HG03571 (cell line): ENCODE measurements at regions not wholly inside any gene's neighbourhood (a gene's known extent, or its start where the extent isn't known, plus 50 kb on each side); places are given as distances from the start of the nearest gene placed in this dataset.
"Not testable (repeated sequence)": the region's sequence is repeated elsewhere in the genome, so short reads cannot be mapped to it uniquely, and the experiment has no call there.

Experiments
- ATAC-seq: cut with Tn5 transposase; IDR thresholded peaks from one replicate; pipeline ENCODE4 v1.9.1; 2021; ENCODE audit not compliant: unreplicated experiment

GRCh38 chr12:92987362-92987761, 58.3 kb upstream of the EEA1 start:
- ATAC-seq: no peak

DNA sequence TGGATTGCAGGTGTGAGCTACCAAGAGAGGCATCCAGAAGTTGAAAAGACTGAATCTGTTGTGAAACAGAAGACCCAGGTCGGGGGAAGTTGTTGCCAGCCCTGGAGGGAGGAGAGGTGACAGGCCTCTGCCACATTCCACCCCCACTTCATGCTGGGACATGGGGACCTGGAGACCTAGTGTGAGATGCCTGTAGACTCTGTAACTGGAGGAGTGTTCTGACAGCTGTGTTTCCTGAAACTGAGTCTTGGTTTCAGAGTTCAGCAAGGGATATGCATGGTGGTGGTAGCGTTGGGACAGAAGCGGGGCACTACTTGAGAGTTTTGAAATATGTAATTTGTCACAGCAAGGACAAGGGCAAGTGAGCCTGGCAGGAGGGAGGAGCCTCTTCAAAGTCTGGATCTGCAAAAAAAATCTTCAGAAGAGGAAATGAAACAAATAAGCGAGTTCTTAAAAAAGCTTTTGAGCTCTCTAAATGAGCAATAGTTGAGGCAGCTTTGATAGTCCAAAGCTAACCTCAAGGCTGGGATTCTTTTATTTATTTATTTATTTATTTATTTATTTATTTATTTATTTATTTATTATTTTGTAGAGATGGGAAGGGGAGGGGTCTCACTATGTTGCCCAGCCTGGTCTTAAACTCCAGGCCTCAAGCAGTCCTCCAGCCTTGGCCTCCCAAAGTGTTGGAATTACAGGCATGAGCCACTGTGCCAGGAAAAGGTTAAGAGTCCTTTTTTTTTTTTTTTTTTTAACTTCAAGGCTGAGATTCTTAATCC, 58.9 kb upstream of the EEA1 start:
- peak; percentile 78 for ATAC-seq

GRCh38 chr12:92988622-92989130, 59.6 kb upstream of the EEA1 start:
- no peak for ATAC-seq

- ATAC-seq: no peak
These were observed 60.8 kb upstream of the EEA1 start for GRCh38 chr12:92989715-92990484.

DNA sequence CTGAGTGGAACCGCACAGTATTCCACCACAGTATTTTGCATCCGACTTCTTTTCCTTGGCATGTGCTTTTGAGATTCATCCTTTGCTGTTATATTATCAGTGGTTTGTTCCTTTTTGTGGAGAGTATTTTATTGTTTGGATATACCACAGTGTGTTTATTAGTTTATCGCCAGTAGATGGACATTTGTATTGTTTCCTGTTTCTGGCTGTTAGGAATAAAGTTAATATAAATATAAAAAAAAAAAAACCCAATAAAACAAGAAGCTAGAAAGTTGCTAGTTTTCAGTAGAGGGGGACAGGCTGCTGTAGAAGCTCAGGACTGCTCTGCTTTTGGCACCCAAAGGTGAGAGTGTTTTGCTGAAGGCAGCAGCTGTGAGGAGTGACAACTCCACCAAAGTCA, 62.0 kb upstream of the EEA1 start:
- no peak for ATAC-seq

DNA sequence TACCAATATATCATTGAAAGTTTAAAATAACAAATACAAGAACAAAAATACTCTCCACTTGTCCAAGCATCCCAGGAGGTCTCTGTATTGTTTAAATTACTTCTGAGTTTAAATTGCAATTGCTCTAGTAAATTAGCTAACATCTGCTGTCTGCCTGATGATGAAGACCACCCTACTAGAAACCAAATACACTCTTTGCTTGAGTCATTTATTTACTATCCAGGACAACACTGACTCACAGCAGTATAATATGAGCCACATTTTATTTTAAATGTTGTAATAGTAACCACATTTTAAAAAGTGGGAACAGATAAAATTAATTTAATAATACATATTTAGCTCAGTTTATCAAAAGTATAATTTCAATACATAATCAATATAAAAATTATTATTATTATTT, 62.9 kb upstream of the EEA1 start:
- no peak for ATAC-seq

DNA sequence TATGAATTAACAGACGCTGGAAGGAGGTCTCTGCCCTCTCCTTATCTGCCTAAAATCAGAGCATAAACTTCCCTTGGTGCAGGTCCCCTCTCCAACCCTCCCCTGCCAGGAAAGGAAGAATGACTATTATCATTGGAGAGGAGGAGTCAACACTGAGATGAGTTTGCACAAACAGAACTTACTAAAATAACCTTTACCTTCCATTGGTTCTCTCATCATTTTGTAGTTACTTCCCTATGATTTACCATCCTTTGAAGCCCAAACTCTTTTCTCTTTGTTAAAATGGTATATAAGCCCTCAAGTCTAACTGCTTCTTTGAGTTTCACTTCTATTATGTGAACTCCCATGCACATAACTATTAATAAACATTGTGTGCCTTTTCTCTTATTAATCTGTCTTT, 64.2 kb upstream of the EEA1 start:
- no peak for ATAC-seq

DNA sequence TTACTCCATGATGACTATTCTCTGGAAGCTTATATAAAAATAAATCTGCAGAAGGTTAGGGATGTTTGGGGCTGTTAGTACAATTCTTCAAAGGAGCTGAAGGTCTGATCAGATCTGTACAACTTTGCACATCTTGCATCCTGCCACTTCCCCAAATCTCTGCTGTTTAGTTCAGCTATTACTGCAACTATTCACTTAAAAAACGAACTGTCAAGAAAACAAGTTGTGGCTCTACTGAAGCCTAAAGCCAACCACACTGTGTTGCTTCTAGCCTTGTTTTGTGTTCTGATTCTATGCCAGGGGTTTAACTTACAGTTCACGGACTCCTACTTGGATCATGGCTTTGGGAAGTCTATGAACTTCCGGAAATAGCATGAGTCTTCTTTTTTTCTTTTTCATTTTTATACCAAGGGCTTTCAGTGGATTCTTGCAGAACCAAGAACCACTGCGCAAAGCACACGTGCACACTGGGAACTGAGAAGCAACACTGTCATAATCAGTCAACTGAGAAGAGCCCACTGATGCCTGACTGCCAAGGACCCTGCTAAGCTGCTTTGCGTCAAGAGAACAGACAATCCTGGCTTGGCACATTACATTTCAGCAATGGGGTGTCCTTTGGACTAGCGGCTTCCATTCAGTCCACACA, 66.3 kb upstream of the EEA1 start:
- peak; percentile 87 for ATAC-seq

DNA sequence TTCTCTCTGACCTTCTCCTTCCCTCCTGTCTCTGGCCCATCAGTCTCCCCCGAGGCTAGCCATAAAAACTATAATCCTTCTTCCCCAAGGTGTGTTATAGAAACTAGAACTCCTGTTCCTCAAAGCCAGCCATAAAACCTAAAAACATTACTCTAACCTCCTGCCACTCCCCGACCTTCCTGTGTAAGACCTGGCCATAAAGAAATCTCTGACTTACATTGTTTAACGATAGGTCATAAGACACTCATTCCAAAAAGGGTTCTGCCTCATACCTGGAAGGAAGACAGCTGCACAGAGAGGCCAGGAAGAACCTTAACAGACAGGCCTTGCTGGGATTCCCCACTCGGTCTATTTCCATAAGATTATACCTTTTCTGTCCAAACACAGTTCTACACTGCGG, 70.9 kb upstream of the EEA1 start:
- no peak for ATAC-seq

DNA sequence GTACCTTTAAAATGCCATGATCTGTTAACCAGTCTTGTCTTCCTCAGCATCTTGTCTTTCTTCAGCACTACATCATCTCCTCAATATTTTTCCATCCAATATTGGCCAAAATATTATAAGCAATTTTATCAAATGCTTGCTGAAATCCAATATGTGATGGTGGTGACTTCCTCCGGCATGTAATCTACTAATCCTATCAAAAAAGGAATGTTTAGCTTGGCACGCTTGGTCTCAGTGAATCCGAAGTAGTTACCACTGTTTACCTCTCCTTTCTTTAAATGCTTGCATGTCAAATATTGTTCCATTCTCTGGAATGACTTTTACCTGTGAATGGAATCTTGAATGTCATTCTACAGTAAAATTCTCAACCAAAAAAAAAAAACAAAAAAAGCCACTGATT, 72.3 kb upstream of the EEA1 start:
- ATAC-seq: no peak

GRCh38 chr12:93002293-93003054, 73.4 kb upstream of the EEA1 start:
- ATAC-seq: no peak

GRCh38 chr12:93003531-93004239, 74.6 kb upstream of the EEA1 start:
- ATAC-seq: no peak

DNA sequence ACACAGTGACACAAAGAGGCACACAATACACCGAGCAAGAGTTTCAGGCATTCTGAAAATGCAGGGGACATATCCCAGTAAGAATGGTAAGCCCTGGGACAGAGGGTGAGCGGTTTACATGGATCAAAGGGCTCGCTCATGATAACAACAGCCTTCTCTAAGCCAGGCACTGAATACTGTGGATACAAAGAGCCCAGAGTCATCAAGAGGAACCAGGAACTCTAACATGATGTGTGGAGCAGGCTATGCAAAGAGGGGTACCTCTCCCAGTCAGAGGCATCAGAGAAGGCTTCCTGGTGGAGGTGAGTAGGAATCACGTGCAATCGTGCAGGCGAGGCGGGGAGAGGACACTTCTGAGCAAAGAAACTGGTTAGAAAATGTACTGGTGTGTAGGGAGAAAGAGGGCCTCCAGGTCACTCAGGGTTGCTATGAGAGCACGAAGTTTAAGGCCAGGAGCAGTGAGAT, 76.9 kb upstream of the EEA1 start:
- ATAC-seq: no peak

DNA sequence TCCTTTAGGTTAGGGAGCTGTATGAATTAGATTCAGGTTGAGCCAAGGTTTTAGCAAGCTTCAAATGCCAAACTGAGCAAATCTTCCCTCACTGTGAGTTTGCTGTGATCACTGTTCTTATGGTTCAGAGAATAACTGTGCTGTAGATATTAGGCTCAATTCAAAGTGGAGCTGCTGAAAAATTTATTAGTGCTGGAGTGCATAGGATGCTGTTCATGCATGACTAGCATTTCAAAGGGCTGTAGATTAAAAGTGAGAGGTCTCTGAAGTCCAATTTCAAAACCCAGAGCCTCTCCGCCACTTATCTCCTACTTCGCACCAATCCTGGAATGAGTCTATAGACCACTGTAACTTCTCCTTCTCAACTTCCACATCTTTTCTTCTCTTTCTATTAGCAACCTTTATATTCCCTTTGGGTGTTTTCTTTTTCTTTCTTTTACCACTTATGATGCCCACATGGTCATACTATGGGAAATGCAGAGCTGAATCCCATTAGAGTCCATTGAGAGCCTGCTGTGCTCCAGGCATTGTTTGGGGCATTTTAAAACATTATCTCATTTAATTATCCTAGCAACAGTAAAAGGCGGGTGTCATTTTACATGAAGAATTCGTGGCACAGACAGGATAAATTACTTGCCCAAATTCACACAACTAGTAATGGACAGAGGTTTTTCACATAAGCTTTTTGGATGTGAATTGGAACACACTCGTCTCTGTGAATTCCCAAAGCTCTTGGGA, 77.5 kb upstream of the EEA1 start:
- no peak for ATAC-seq

DNA sequence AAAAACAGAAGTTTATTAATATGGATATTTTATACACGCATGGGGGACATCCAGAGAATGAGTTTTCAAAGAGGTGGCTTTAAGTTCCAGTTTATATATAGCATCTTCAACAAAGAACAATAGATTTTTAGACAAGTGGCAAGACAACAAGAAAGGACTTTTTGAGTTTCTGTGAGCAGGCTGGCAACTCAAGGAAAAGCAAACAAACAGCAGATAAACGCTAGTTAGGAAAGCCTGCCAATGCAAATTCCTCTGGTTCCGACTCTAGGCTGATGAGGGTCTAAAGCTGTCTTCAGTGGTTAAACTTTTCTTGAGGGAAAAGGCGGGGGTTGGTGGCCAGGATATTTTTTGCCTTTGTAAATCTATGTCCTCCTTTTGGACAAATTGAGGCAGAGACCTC, 78.4 kb upstream of the EEA1 start:
- ATAC-seq: no peak

GRCh38 chr12:93008044-93008778, 79.1 kb upstream of the EEA1 start:
- ATAC-seq: no peak

GRCh38 chr12:93008880-93009279, 79.8 kb upstream of the EEA1 start:
- not testable (repeated sequence) for ATAC-seq

DNA sequence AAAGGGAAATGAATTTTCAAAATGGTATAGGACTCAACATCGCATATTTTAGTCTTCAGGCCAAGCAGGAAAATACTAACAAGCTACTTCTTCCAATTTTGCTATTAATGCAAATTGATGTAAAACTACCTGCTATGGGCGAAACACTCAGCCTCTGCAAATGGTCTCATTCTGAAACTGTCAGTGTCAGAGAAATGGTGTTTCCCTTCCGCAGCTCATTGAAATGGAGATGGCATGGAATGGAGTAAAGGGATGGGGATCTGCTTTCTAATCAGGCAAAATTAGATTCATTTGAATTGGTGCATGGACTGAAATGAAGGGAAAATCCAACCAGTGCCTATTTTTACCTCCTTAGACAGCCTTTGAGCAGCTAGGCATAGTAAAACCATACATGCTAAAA, 80.4 kb upstream of the EEA1 start:
- ATAC-seq: no peak

DNA sequence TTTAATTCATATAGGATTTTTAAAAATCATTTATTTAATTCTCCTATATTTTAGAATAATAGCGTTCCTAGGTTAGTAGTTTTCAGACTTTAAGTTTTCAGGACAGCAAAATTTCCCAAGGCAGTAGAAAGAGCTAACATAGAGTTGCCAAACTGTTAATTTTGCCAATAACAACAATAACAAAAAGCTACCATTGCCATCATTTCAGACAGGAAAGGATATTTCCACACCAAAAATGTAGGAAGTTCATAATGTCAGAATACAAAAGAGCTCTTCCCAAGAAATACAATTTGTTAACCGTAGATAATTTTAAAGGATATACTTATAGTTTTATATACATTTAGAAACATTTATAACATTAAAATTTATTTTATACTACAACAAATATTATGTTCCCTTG, 81.4 kb upstream of the EEA1 start:
- no peak for ATAC-seq
